ENCODE measurements at regions not wholly inside any gene's neighbourhood (a gene's known extent, or its start where the extent isn't known, plus 50 kb on each side); places are given as distances from the start of the nearest gene placed in this dataset.

- H3K27ac ChIP-seq: no peak overlapping the region
- no peaks in the 10 kb centered on the region for H3K36me3 ChIP-seq
- H3K9me3 ChIP-seq: no peaks in the 10 kb centered on the region
- no peak for TF ChIP-seq CTCF (IDR thresholded peaks at IDR 0.05)
- no peaks in the 10 kb centered on the region for H3K4me1 ChIP-seq (ENCODE audit: control insufficient read depth in 1 of 2, insufficient read depth in 1 of 2, low read depth in 1 of 2, low read length in 1 of 2)
- peaks cover 10% of the 10 kb centered on the region for H3K27me3 ChIP-seq
- H3K4me3 ChIP-seq (ENCODE audit: low read depth in 1 of 2, low read length in 1 of 2): no peak overlapping the region
These were observed 169.0 kb upstream of the PKDCC start for GRCh38 chr2:41878716-41879234.

GRCh38 chr2:41879235-41879916 lies 168.4 kb upstream of the PKDCC start:
- no peak for TF ChIP-seq CTCF (IDR thresholded peaks at IDR 0.05)
- Histone ChIP-seq H3K27me3 (peaks cover 10% of the 10 kb centered on the region), H3K27ac (no peak overlapping the region), H3K36me3 (no peaks in the 10 kb centered on the region), H3K4me1 (ENCODE audit: control insufficient read depth in 1 of 2, insufficient read depth in 1 of 2, low read depth in 1 of 2, low read length in 1 of 2) (no peaks in the 10 kb centered on the region), H3K9me3 (no peaks in the 10 kb centered on the region), H3K4me3 (ENCODE audit: low read depth in 1 of 2, low read length in 1 of 2) (no peak overlapping the region)

- TF ChIP-seq CTCF (IDR thresholded peaks at IDR 0.05): no peak
- no peaks in the 10 kb centered on the region for H3K9me3 ChIP-seq
- no peaks in the 10 kb centered on the region for H3K4me1 ChIP-seq (ENCODE audit: control insufficient read depth in 1 of 2, insufficient read depth in 1 of 2, low read depth in 1 of 2, low read length in 1 of 2)
- no peak overlapping the region for H3K27ac ChIP-seq
- no peak overlapping the region for H3K4me3 ChIP-seq (ENCODE audit: low read depth in 1 of 2, low read length in 1 of 2)
- H3K27me3 ChIP-seq: peaks cover 10% of the 10 kb centered on the region
- H3K36me3 ChIP-seq: no peaks in the 10 kb centered on the region
These were observed 167.1 kb upstream of the PKDCC start for GRCh38 chr2:41880561-41881243.

GRCh38 chr2:41881249-41881648 lies 166.6 kb upstream of the PKDCC start:
- H3K9me3 ChIP-seq: no peaks in the 10 kb centered on the region
- H3K27me3 ChIP-seq: peaks cover 10% of the 10 kb centered on the region
- no peak overlapping the region for H3K4me3 ChIP-seq (ENCODE audit: low read depth in 1 of 2, low read length in 1 of 2)
- H3K4me1 ChIP-seq (ENCODE audit: control insufficient read depth in 1 of 2, insufficient read depth in 1 of 2, low read depth in 1 of 2, low read length in 1 of 2): no peaks in the 10 kb centered on the region
- no peak for TF ChIP-seq CTCF (IDR thresholded peaks at IDR 0.05)
- H3K36me3 ChIP-seq: no peaks in the 10 kb centered on the region
- H3K27ac ChIP-seq: no peak overlapping the region

- H3K27me3 ChIP-seq: peaks cover 3% of the 10 kb centered on the region
- no peak for TF ChIP-seq CTCF (IDR thresholded peaks at IDR 0.05)
- H3K9me3 ChIP-seq: no peaks in the 10 kb centered on the region
- H3K36me3 ChIP-seq: no peaks in the 10 kb centered on the region
- H3K27ac ChIP-seq: no peak overlapping the region
- no peaks in the 10 kb centered on the region for H3K4me1 ChIP-seq (ENCODE audit: control insufficient read depth in 1 of 2, insufficient read depth in 1 of 2, low read depth in 1 of 2, low read length in 1 of 2)
- H3K4me3 ChIP-seq (ENCODE audit: low read depth in 1 of 2, low read length in 1 of 2): no peak overlapping the region
These were observed 163.1 kb upstream of the PKDCC start for GRCh38 chr2:41884718-41885117.
